Immature natural killer cell (primary cell): ENCODE measurements at regions not wholly inside any gene's neighbourhood (a gene's known extent, or its start where the extent isn't known, plus 50 kb on each side); places are given as distances from the start of the nearest gene placed in this dataset.

Experiments used
- DNase-seq, 3 donors: peaks; one replicate each; pipeline ENCODE4 v3.0.0; 2022; ENCODE audit warnings: mixed read lengths in 1 of 3
- H3K27ac Mint-ChIP-seq, 6 donors: one replicate each; pipeline ENCODE4 v1.8.0; 2020; ENCODE audit warnings: mixed read lengths in 6 of 6, mild to moderate bottlenecking in 5 of 6, inconsistent platforms in 4 of 6, moderate library complexity in 3 of 6
- H3K27me3 Mint-ChIP-seq, 3 donors: one replicate each; pipeline ENCODE4 v1.8.0; 2020 to 2021; ENCODE audit warnings: low read depth in 3 of 3, mild to moderate bottlenecking in 3 of 3, mixed read lengths in 3 of 3, moderate library complexity in 3 of 3, inconsistent platforms in 1 of 3
- H3K36me3 Mint-ChIP-seq, 3 donors: one replicate each; pipeline ENCODE4 v1.8.0; 2020; ENCODE audit warnings: mixed read lengths in 3 of 3, inconsistent platforms in 2 of 3, mild to moderate bottlenecking in 2 of 3
- H3K4me1 Mint-ChIP-seq, 2 donors: one replicate each; pipeline ENCODE4 v1.8.0; 2020; ENCODE audit warnings: inconsistent platforms in 2 of 2, mild to moderate bottlenecking in 2 of 2, mixed read lengths in 2 of 2, moderate library complexity in 1 of 2
- H3K4me3 Mint-ChIP-seq, 5 donors: one replicate each; pipeline ENCODE4 v1.8.0; 2020; ENCODE audit warnings: mild to moderate bottlenecking in 5 of 5, mixed read lengths in 5 of 5, inconsistent platforms in 3 of 5, moderate library complexity in 3 of 5
- H3K9me3 Mint-ChIP-seq, 6 donors: one replicate each; pipeline ENCODE4 v1.8.0; 2020; ENCODE audit warnings: mild to moderate bottlenecking in 6 of 6, mixed read lengths in 6 of 6, inconsistent platforms in 4 of 6, moderate library complexity in 3 of 6

GRCh38 chr3:135503760-135504686 lies 461.5 kb upstream of the PPP2R3A start:
- no peak overlapping the region for H3K27ac Mint-ChIP-seq
- no peaks in the 10 kb centered on the region for H3K36me3 Mint-ChIP-seq
- no peaks in the 10 kb centered on the region for H3K4me1 Mint-ChIP-seq
- no peak for DNase-seq
- H3K27me3 Mint-ChIP-seq, result peaks cover 0 to 2% (median 2%) of the 10 kb centered on the region in 3 donors
- peaks cover 0 to 20% (median 6%) of the 10 kb centered on the region in 6 donors for H3K9me3 Mint-ChIP-seq
- no peak overlapping the region for H3K4me3 Mint-ChIP-seq

GRCh38 chr3:135513106-135514059 lies 452.1 kb upstream of the PPP2R3A start:
- no peaks in the 10 kb centered on the region for H3K36me3 Mint-ChIP-seq
- peaks cover 0 to 14% (median 6%) of the 10 kb centered on the region in 6 donors for H3K9me3 Mint-ChIP-seq
- no peak for DNase-seq
- peak overlapping the region in 1 of 5 donors; percentile 1 for H3K4me3 Mint-ChIP-seq
- no peak overlapping the region for H3K27ac Mint-ChIP-seq
- H3K27me3 Mint-ChIP-seq, result peaks cover 0 to 2% (median 1%) of the 10 kb centered on the region in 3 donors
- no peaks in the 10 kb centered on the region for H3K4me1 Mint-ChIP-seq

- Mint-ChIP-seq H3K4me1 (no peaks in the 10 kb centered on the region), H3K9me3 (peaks cover 0 to 8% (median 5%) of the 10 kb centered on the region in 6 donors), H3K36me3 (no peaks in the 10 kb centered on the region), H3K4me3 (no peak overlapping the region), H3K27ac (no peak overlapping the region), H3K27me3 (peaks cover 0 to 2% (median 1%) of the 10 kb centered on the region in 3 donors)
- no peak for DNase-seq
Observed at GRCh38 chr3:135514060-135514448, 451.5 kb upstream of the PPP2R3A start.

- H3K36me3 Mint-ChIP-seq, result no peaks in the 10 kb centered on the region
- H3K4me1 Mint-ChIP-seq, result no peaks in the 10 kb centered on the region
- H3K9me3 Mint-ChIP-seq, result peaks cover 0 to 7% (median 3%) of the 10 kb centered on the region in 6 donors
- H3K27me3 Mint-ChIP-seq, result peaks cover 0 to 2% (median 1%) of the 10 kb centered on the region in 3 donors
- no peak overlapping the region for H3K27ac Mint-ChIP-seq
- no peak overlapping the region for H3K4me3 Mint-ChIP-seq
- no peak for DNase-seq
Observed at GRCh38 chr3:135516143-135516542, 449.4 kb upstream of the PPP2R3A start.

GRCh38 chr3:135528413-135529015 lies 437.0 kb upstream of the PPP2R3A start:
- H3K9me3 Mint-ChIP-seq, result peaks cover 0 to 8% (median 2%) of the 10 kb centered on the region in 6 donors
- no peaks in the 10 kb centered on the region for H3K4me1 Mint-ChIP-seq

GRCh38 chr3:135532021-135532420 lies 433.5 kb upstream of the PPP2R3A start:
- no peak for DNase-seq
- H3K4me3 Mint-ChIP-seq, result no peak overlapping the region
- H3K27me3 Mint-ChIP-seq, result peaks cover 0 to 5% (median 0%) of the 10 kb centered on the region in 3 donors

More at GRCh38 chr3:135528413-135529015, 437.0 kb upstream of the PPP2R3A start:
- no peak for DNase-seq
- no peak overlapping the region for H3K27ac Mint-ChIP-seq
- H3K27me3 Mint-ChIP-seq, result peaks cover 0 to 3% (median 0%) of the 10 kb centered on the region in 3 donors
- H3K36me3 Mint-ChIP-seq, result no peaks in the 10 kb centered on the region
- no peak overlapping the region for H3K4me3 Mint-ChIP-seq

GRCh38 chr3:135538123-135538522 lies 427.4 kb upstream of the PPP2R3A start:
- H3K4me3 Mint-ChIP-seq, result no peak overlapping the region

More at GRCh38 chr3:135532021-135532420, 433.5 kb upstream of the PPP2R3A start:
- no peaks in the 10 kb centered on the region for H3K4me1 Mint-ChIP-seq
- peaks cover 0 to 6% (median 3%) of the 10 kb centered on the region in 6 donors for H3K9me3 Mint-ChIP-seq
- no peaks in the 10 kb centered on the region for H3K36me3 Mint-ChIP-seq
- H3K27ac Mint-ChIP-seq, result no peak overlapping the region

GRCh38 chr3:135539351-135539750 lies 426.2 kb upstream of the PPP2R3A start:
- no peak for DNase-seq
- no peak overlapping the region for H3K27ac Mint-ChIP-seq
- H3K36me3 Mint-ChIP-seq, result no peaks in the 10 kb centered on the region
- H3K4me3 Mint-ChIP-seq, result no peak overlapping the region
- H3K9me3 Mint-ChIP-seq, result peaks cover 0 to 8% (median 4%) of the 10 kb centered on the region in 6 donors
- H3K27me3 Mint-ChIP-seq, result peaks cover 0 to 2% (median 0%) of the 10 kb centered on the region in 3 donors
- no peaks in the 10 kb centered on the region for H3K4me1 Mint-ChIP-seq

More at GRCh38 chr3:135538123-135538522, 427.4 kb upstream of the PPP2R3A start:
- no peak for DNase-seq
- Mint-ChIP-seq H3K36me3 (no peaks in the 10 kb centered on the region), H3K27me3 (peaks cover 0 to 2% (median 0%) of the 10 kb centered on the region in 3 donors), H3K27ac (no peak overlapping the region), H3K9me3 (peaks cover 0 to 8% (median 5%) of the 10 kb centered on the region in 6 donors), H3K4me1 (no peaks in the 10 kb centered on the region)

GRCh38 chr3:135539854-135540253 lies 425.7 kb upstream of the PPP2R3A start:
- H3K27ac Mint-ChIP-seq, result no peak overlapping the region
- H3K27me3 Mint-ChIP-seq, result no peaks in the 10 kb centered on the region
- H3K4me1 Mint-ChIP-seq, result no peaks in the 10 kb centered on the region
- no peak overlapping the region for H3K4me3 Mint-ChIP-seq
- peaks cover 0 to 8% (median 2%) of the 10 kb centered on the region in 6 donors for H3K9me3 Mint-ChIP-seq
- no peaks in the 10 kb centered on the region for H3K36me3 Mint-ChIP-seq
- no peak for DNase-seq

- no peak for DNase-seq
- no peaks in the 10 kb centered on the region for H3K4me1 Mint-ChIP-seq
- no peak overlapping the region for H3K4me3 Mint-ChIP-seq
- H3K9me3 Mint-ChIP-seq, result peaks cover 0 to 7% (median 2%) of the 10 kb centered on the region in 6 donors
- no peaks in the 10 kb centered on the region for H3K36me3 Mint-ChIP-seq
- H3K27me3 Mint-ChIP-seq, result peaks cover 0 to 5% (median 0%) of the 10 kb centered on the region in 3 donors
- no peak overlapping the region for H3K27ac Mint-ChIP-seq
Observed at GRCh38 chr3:135549928-135550494, 415.5 kb upstream of the PPP2R3A start.

- H3K27me3 Mint-ChIP-seq, result peaks cover 0 to 4% (median 0%) of the 10 kb centered on the region in 3 donors
- no peak overlapping the region for H3K27ac Mint-ChIP-seq
- H3K4me3 Mint-ChIP-seq, result no peak overlapping the region
- H3K36me3 Mint-ChIP-seq, result no peaks in the 10 kb centered on the region
- DNase-seq, result no peak
- no peaks in the 10 kb centered on the region for H3K4me1 Mint-ChIP-seq
- peaks cover 0 to 2% (median 0%) of the 10 kb centered on the region in 6 donors for H3K9me3 Mint-ChIP-seq
Observed at GRCh38 chr3:135556174-135556573, 409.4 kb upstream of the PPP2R3A start.

- Mint-ChIP-seq H3K27ac (no peak overlapping the region), H3K36me3 (no peaks in the 10 kb centered on the region), H3K4me3 (no peak overlapping the region)
Observed at GRCh38 chr3:135558150-135558783, 407.3 kb upstream of the PPP2R3A start.

More at GRCh38 chr3:135558150-135558783, 407.3 kb upstream of the PPP2R3A start:
- Mint-ChIP-seq H3K9me3 (peaks cover 0 to 5% (median 0%) of the 10 kb centered on the region in 6 donors), H3K27me3 (peaks cover 0 to 5% (median 0%) of the 10 kb centered on the region in 3 donors), H3K4me1 (no peaks in the 10 kb centered on the region)
- no peak for DNase-seq
